ENCODE measurements at regions not wholly inside any gene's neighbourhood (a gene's known extent, or its start where the extent isn't known, plus 50 kb on each side); places are given as distances from the start of the nearest gene placed in this dataset.

- Histone ChIP-seq H3K36me3 (no peaks in the 10 kb centered on the region), H3K4me3 (no peak overlapping the region), H3K9me3 (no peaks in the 10 kb centered on the region), H3K27me3 (no peaks in the 10 kb centered on the region), H3K27ac (no peak overlapping the region), H3K4me1 (no peaks in the 10 kb centered on the region)
- no peak for ATAC-seq
- WGBS, 2 donors (ENCODE audit: low coverage in 1 of 2): 88 to 96% methylated on average over 5 of the region's 5 CpGs
- no peak for TF ChIP-seq EP300 (IDR thresholded peaks at IDR 0.05)
- no peak for TF ChIP-seq CTCF (IDR thresholded peaks at IDR 0.05)
- TF ChIP-seq POLR2AphosphoS5 (IDR thresholded peaks at IDR 0.05): no peak
- no peak for TF ChIP-seq POLR2A (IDR thresholded peaks at IDR 0.05)
These were observed 115.2 kb upstream of the SIX2 start for GRCh38 chr2:45124456-45124855.

- H3K4me1 ChIP-seq: no peaks in the 10 kb centered on the region
- TF ChIP-seq EP300 (IDR thresholded peaks at IDR 0.05) (no peak), POLR2A (IDR thresholded peaks at IDR 0.05) (no peak), CTCF (IDR thresholded peaks at IDR 0.05) (no peak), POLR2AphosphoS5 (IDR thresholded peaks at IDR 0.05) (no peak)
- no peak for ATAC-seq
- H3K36me3 ChIP-seq: no peaks in the 10 kb centered on the region
- no peak overlapping the region for H3K27ac ChIP-seq
- H3K4me3 ChIP-seq: no peak overlapping the region
- 95 to 100% methylated on average over 4 to 6 of the region's 6 CpGs for WGBS, 2 donors (ENCODE audit: low coverage in 1 of 2)
- no peaks in the 10 kb centered on the region for H3K9me3 ChIP-seq
- no peaks in the 10 kb centered on the region for H3K27me3 ChIP-seq
These were observed 114.4 kb upstream of the SIX2 start for GRCh38 chr2:45123521-45124191.

GRCh38 chr2:45123065-45123464, 113.8 kb upstream of the SIX2 start:
- H3K4me1 ChIP-seq: no peaks in the 10 kb centered on the region
- H3K9me3 ChIP-seq: no peaks in the 10 kb centered on the region
- 42 to 50% methylated on average over 2 of the region's 2 CpGs for WGBS, 2 donors (ENCODE audit: low coverage in 1 of 2)
- TF ChIP-seq CTCF (IDR thresholded peaks at IDR 0.05) (no peak), POLR2AphosphoS5 (IDR thresholded peaks at IDR 0.05) (no peak), POLR2A (IDR thresholded peaks at IDR 0.05) (no peak), EP300 (IDR thresholded peaks at IDR 0.05) (no peak)
- no peak for ATAC-seq
- H3K4me3 ChIP-seq: no peak overlapping the region
- H3K36me3 ChIP-seq: no peaks in the 10 kb centered on the region
- H3K27ac ChIP-seq: no peak overlapping the region
- H3K27me3 ChIP-seq: no peaks in the 10 kb centered on the region

GRCh38 chr2:45121236-45121927, 112.1 kb upstream of the SIX2 start:
- H3K4me1 ChIP-seq: no peaks in the 10 kb centered on the region
- no peak overlapping the region for H3K4me3 ChIP-seq
- no peaks in the 10 kb centered on the region for H3K36me3 ChIP-seq
- no peaks in the 10 kb centered on the region for H3K27me3 ChIP-seq
- 77 to 80% methylated on average over 2 to 5 of the region's 5 CpGs for WGBS, 2 donors (ENCODE audit: low coverage in 1 of 2)
- no peaks in the 10 kb centered on the region for H3K9me3 ChIP-seq
- no peak overlapping the region for H3K27ac ChIP-seq
- TF ChIP-seq POLR2A (IDR thresholded peaks at IDR 0.05): no peak
- no peak for ATAC-seq

GRCh38 chr2:45120546-45120945, 111.3 kb upstream of the SIX2 start:
- Histone ChIP-seq H3K4me3 (no peak overlapping the region), H3K27ac (no peak overlapping the region), H3K36me3 (no peaks in the 10 kb centered on the region), H3K9me3 (no peaks in the 10 kb centered on the region), H3K27me3 (no peaks in the 10 kb centered on the region), H3K4me1 (no peaks in the 10 kb centered on the region)
- no peak for ATAC-seq
- TF ChIP-seq CTCF (IDR thresholded peaks at IDR 0.05) (no peak), POLR2AphosphoS5 (IDR thresholded peaks at IDR 0.05) (no peak), EP300 (IDR thresholded peaks at IDR 0.05) (no peak), POLR2A (IDR thresholded peaks at IDR 0.05) (no peak)
